Activated naive CD8-positive, alpha-beta T cell treated with anti-CD3 and anti-CD28 coated beads for 36 hours (primary cell): ENCODE measurements at regions not wholly inside any gene's neighbourhood (a gene's known extent, or its start where the extent isn't known, plus 50 kb on each side); places are given as distances from the start of the nearest gene placed in this dataset.

Experiments used
- DNase-seq: peaks from one replicate; pipeline ENCODE4 v3.0.0; 2021
- H3K27ac Mint-ChIP-seq: one replicate; pipeline ENCODE4 v1.8.0; 2022; ENCODE audit warnings: mild to moderate bottlenecking, moderate library complexity, mixed read lengths
- H3K27me3 Mint-ChIP-seq: one replicate; pipeline ENCODE4 v1.8.0; 2022; ENCODE audit warnings: mild to moderate bottlenecking, mixed read lengths
- H3K36me3 Mint-ChIP-seq: one replicate; pipeline ENCODE4 v1.8.0; 2021; ENCODE audit warnings: mild to moderate bottlenecking, mixed read lengths
- H3K4me1 Mint-ChIP-seq: one replicate; pipeline ENCODE4 v1.8.0; 2021; ENCODE audit warnings: mixed read lengths
- H3K4me3 Mint-ChIP-seq: one replicate; pipeline ENCODE4 v1.8.0; 2022; ENCODE audit warnings: mild to moderate bottlenecking, moderate library complexity, mixed read lengths
- H3K9me3 Mint-ChIP-seq: one replicate; pipeline ENCODE4 v1.8.0; 2022; ENCODE audit warnings: mixed read lengths

GRCh38 chr10:52967806-52968795 is 195.5 kb upstream of the MBL2 start:
- peaks cover 1% of the 10 kb centered on the region for H3K9me3 Mint-ChIP-seq
- no peak overlapping the region for H3K4me3 Mint-ChIP-seq
- no peaks in the 10 kb centered on the region for H3K36me3 Mint-ChIP-seq
- H3K4me1 Mint-ChIP-seq = no peaks in the 10 kb centered on the region
- no peak overlapping the region for H3K27ac Mint-ChIP-seq
- no peak for DNase-seq
- H3K27me3 Mint-ChIP-seq = no peaks in the 10 kb centered on the region

GRCh38 chr10:52966904-52967303 is 194.3 kb upstream of the MBL2 start:
- Mint-ChIP-seq H3K27ac (no peak overlapping the region), H3K4me3 (no peak overlapping the region), H3K9me3 (peaks cover 1% of the 10 kb centered on the region), H3K4me1 (no peaks in the 10 kb centered on the region), H3K36me3 (no peaks in the 10 kb centered on the region), H3K27me3 (no peaks in the 10 kb centered on the region)
- no peak for DNase-seq

GRCh38 chr10:52965938-52966401 is 193.4 kb upstream of the MBL2 start:
- no peaks in the 10 kb centered on the region for H3K36me3 Mint-ChIP-seq
- peaks cover 1% of the 10 kb centered on the region for H3K9me3 Mint-ChIP-seq
- H3K27ac Mint-ChIP-seq = no peak overlapping the region
- no peak for DNase-seq
- H3K4me3 Mint-ChIP-seq = no peak overlapping the region
- no peaks in the 10 kb centered on the region for H3K27me3 Mint-ChIP-seq
- no peaks in the 10 kb centered on the region for H3K4me1 Mint-ChIP-seq

- no peaks in the 10 kb centered on the region for H3K4me1 Mint-ChIP-seq
Measured at GRCh38 chr10:52965509-52965908, 192.9 kb upstream of the MBL2 start.

DNA sequence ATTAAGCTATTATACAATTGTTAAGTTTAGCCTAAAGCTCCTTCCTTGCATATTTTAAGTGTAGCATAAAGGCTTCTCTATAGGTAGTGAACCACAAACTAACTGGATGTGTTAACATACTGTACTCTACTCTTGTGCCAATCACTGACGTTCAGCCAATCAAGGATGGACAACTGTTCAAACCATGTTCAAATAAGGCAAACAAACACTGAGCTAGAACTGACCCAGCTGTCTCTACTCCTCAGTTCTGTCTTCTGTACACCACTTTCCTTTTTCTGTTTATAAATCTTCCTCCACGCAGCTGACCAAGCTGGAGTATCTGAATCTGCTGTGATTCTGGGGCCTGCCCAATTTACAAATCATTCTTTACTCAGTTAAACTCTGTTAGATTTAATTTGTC is 188.7 kb upstream of the MBL2 start:
- no peak overlapping the region for H3K27ac Mint-ChIP-seq
- no peaks in the 10 kb centered on the region for H3K4me1 Mint-ChIP-seq
- H3K4me3 Mint-ChIP-seq = no peak overlapping the region
- H3K36me3 Mint-ChIP-seq = no peaks in the 10 kb centered on the region
- no peaks in the 10 kb centered on the region for H3K9me3 Mint-ChIP-seq
- no peak for DNase-seq
- H3K27me3 Mint-ChIP-seq = no peaks in the 10 kb centered on the region

More at GRCh38 chr10:52965509-52965908, 192.9 kb upstream of the MBL2 start:
- no peak for DNase-seq
- Mint-ChIP-seq H3K36me3 (no peaks in the 10 kb centered on the region), H3K27me3 (no peaks in the 10 kb centered on the region), H3K9me3 (peaks cover 1% of the 10 kb centered on the region), H3K27ac (no peak overlapping the region), H3K4me3 (no peak overlapping the region)

- DNase-seq = no peak
- no peak overlapping the region for H3K27ac Mint-ChIP-seq
Measured at GRCh38 chr10:52959810-52960209, 187.2 kb upstream of the MBL2 start.

GRCh38 chr10:52956861-52957260 is 184.3 kb upstream of the MBL2 start:
- Mint-ChIP-seq H3K27ac (no peak overlapping the region), H3K27me3 (no peaks in the 10 kb centered on the region), H3K4me1 (no peaks in the 10 kb centered on the region), H3K9me3 (no peaks in the 10 kb centered on the region), H3K4me3 (no peak overlapping the region), H3K36me3 (no peaks in the 10 kb centered on the region)
- DNase-seq = no peak

More at GRCh38 chr10:52959810-52960209, 187.2 kb upstream of the MBL2 start:
- no peak overlapping the region for H3K4me3 Mint-ChIP-seq
- no peaks in the 10 kb centered on the region for H3K4me1 Mint-ChIP-seq
- H3K27me3 Mint-ChIP-seq = no peaks in the 10 kb centered on the region
- H3K36me3 Mint-ChIP-seq = no peaks in the 10 kb centered on the region
- H3K9me3 Mint-ChIP-seq = no peaks in the 10 kb centered on the region

DNA sequence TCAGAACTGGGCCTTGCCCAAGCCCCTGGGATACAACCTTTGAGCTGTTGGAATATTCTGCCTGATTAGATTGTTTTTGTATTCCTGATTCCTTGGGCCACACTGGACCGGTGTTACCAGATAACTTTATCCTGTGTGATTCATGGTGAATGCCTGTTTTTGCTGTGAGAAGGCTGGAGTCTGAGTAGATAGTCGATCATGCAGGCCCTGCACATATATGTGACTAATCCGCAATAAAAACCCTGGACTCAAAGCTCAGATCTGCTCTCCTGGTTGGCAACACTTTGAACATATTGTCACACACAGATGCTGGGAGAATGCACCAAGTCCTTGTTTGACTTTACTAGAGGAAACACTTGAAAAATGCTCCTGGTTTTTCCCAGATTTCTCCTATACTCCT is 183.9 kb upstream of the MBL2 start:
- H3K9me3 Mint-ChIP-seq = no peaks in the 10 kb centered on the region
- H3K27me3 Mint-ChIP-seq = no peaks in the 10 kb centered on the region
- H3K36me3 Mint-ChIP-seq = no peaks in the 10 kb centered on the region
- no peak for DNase-seq
- no peaks in the 10 kb centered on the region for H3K4me1 Mint-ChIP-seq
- no peak overlapping the region for H3K4me3 Mint-ChIP-seq
- H3K27ac Mint-ChIP-seq = no peak overlapping the region

DNA sequence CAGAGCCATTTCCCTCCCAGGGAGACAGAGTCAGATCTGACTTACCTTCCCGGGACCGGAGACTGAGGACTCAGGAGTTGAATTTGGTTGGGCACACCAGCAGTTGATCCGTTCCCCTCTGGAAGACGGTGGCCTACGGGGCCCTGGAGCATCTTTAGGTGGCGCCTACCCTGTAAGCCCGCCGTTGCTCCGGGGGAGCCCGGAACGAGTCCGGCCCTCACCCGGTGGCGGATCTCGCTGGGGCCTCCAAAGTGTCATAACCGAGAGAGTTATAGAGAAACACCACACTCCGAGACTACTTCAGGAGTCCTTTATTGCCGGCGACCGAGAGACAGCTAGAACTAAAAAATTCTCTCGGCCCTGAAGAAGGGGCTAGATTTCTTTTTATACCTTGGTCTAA is 182.8 kb upstream of the MBL2 start:
- no peak for DNase-seq
- Mint-ChIP-seq H3K36me3 (no peaks in the 10 kb centered on the region), H3K4me3 (no peak overlapping the region), H3K27ac (no peak overlapping the region), H3K9me3 (no peaks in the 10 kb centered on the region), H3K27me3 (no peaks in the 10 kb centered on the region), H3K4me1 (no peaks in the 10 kb centered on the region)

GRCh38 chr10:52954407-52954806 is 181.8 kb upstream of the MBL2 start:
- H3K27me3 Mint-ChIP-seq = no peaks in the 10 kb centered on the region
- no peaks in the 10 kb centered on the region for H3K4me1 Mint-ChIP-seq
- no peaks in the 10 kb centered on the region for H3K9me3 Mint-ChIP-seq
- DNase-seq = no peak
- H3K27ac Mint-ChIP-seq = no peak overlapping the region
- no peaks in the 10 kb centered on the region for H3K36me3 Mint-ChIP-seq
- H3K4me3 Mint-ChIP-seq = no peak overlapping the region

GRCh38 chr10:52952391-52953055 is 179.9 kb upstream of the MBL2 start:
- Mint-ChIP-seq H3K27me3 (no peaks in the 10 kb centered on the region), H3K27ac (no peak overlapping the region), H3K36me3 (no peaks in the 10 kb centered on the region), H3K4me3 (no peak overlapping the region), H3K9me3 (no peaks in the 10 kb centered on the region), H3K4me1 (no peaks in the 10 kb centered on the region)
- DNase-seq = no peak

GRCh38 chr10:52951824-52952223 is 179.2 kb upstream of the MBL2 start:
- Mint-ChIP-seq H3K27ac (no peak overlapping the region), H3K27me3 (no peaks in the 10 kb centered on the region), H3K4me1 (no peaks in the 10 kb centered on the region), H3K36me3 (no peaks in the 10 kb centered on the region), H3K9me3 (no peaks in the 10 kb centered on the region), H3K4me3 (no peak overlapping the region)
- DNase-seq = no peak

GRCh38 chr10:52950578-52950977 is 178.0 kb upstream of the MBL2 start:
- H3K4me1 Mint-ChIP-seq = no peaks in the 10 kb centered on the region
- H3K27ac Mint-ChIP-seq = no peak overlapping the region
- H3K27me3 Mint-ChIP-seq = no peaks in the 10 kb centered on the region
- H3K36me3 Mint-ChIP-seq = no peaks in the 10 kb centered on the region
- H3K4me3 Mint-ChIP-seq = no peak overlapping the region
- no peaks in the 10 kb centered on the region for H3K9me3 Mint-ChIP-seq
- no peak for DNase-seq

GRCh38 chr10:52949899-52950298 is 177.3 kb upstream of the MBL2 start:
- no peaks in the 10 kb centered on the region for H3K27me3 Mint-ChIP-seq
- no peaks in the 10 kb centered on the region for H3K9me3 Mint-ChIP-seq
- no peak overlapping the region for H3K4me3 Mint-ChIP-seq
- H3K27ac Mint-ChIP-seq = no peak overlapping the region
- no peaks in the 10 kb centered on the region for H3K36me3 Mint-ChIP-seq
- no peaks in the 10 kb centered on the region for H3K4me1 Mint-ChIP-seq
- no peak for DNase-seq

DNA sequence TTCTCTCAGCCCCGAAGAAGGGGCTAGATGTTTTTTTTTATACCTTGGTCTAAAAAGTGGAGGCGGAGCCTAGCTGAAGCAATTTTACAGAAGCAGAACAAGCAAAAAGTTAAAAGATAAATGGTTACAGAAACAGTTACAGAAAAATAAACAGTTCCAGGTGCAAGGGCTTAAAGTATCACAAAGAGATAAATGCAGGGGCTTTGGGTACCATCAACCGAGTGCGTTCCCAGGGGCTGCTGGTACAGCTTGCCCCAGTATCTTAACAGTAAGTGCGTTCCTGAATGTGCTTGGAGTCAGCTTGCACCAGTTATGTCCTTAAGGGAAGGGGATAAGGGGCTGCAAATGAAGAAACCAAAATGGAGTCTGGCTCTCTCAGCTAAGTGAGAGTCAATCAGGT is 173.9 kb upstream of the MBL2 start:
- H3K4me1 Mint-ChIP-seq = no peaks in the 10 kb centered on the region
- DNase-seq = no peak
- H3K36me3 Mint-ChIP-seq = no peaks in the 10 kb centered on the region

More for the DNA sequence above, 173.9 kb upstream of the MBL2 start:
- Mint-ChIP-seq H3K27me3 (no peaks in the 10 kb centered on the region), H3K27ac (no peak overlapping the region), H3K4me3 (no peak overlapping the region), H3K9me3 (no peaks in the 10 kb centered on the region)
